ENCODE measurements at regions not wholly inside any gene's neighbourhood (a gene's known extent, or its start where the extent isn't known, plus 50 kb on each side); places are given as distances from the start of the nearest gene placed in this dataset.

DNA sequence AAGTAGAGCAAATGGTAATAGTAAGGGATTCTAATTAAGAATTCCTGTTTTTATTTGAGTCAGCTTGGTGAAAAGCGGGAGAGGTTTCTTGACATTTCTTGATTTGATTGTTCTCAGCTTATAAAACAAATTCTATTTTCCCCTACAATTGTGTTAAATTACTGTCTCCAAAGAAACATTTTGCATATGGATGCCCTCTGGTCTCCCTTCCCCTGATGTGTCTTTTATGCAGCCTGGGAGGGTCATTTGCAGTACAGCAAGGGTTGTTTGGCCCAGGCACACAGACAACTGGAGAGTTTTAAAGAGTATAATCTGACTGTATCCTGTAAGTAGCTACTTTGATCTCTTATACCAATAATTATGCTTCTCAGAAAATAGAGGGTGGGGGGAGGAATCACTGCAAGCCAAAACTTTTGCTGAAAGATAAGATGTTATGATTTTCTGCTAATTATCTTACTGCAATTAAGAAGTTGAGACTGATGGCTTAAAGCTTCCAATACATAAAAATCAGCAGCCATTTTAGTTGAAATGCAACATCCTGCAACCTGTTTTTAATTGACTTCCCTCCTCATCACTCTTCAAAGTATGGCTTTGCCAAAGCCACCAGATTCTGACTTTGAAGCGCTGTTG, 204.1 kb upstream of the SEMA6A start:
- ATAC-seq (ENCODE audit: insufficient number of reproducible peaks, low FRiP score, low read depth) (no peak), DNase-seq (ENCODE audit: low spot score) (no peak)
- Histone ChIP-seq H3K9me3 (no peaks in the 10 kb centered on the region), H3K27me3 (replicated peaks; ENCODE audit: insufficient read depth) (no peaks in the 10 kb centered on the region), H3K27ac (no peak overlapping the region), H3K4me3 (no peak overlapping the region), H3K36me3 (no peaks in the 10 kb centered on the region), H3K4me1 (ENCODE audit: control insufficient read depth in 1 of 2, low read depth in 2 of 2) (no peaks in the 10 kb centered on the region)
- TF ChIP-seq CTCF (IDR thresholded peaks at IDR 0.05), result no peak

DNA sequence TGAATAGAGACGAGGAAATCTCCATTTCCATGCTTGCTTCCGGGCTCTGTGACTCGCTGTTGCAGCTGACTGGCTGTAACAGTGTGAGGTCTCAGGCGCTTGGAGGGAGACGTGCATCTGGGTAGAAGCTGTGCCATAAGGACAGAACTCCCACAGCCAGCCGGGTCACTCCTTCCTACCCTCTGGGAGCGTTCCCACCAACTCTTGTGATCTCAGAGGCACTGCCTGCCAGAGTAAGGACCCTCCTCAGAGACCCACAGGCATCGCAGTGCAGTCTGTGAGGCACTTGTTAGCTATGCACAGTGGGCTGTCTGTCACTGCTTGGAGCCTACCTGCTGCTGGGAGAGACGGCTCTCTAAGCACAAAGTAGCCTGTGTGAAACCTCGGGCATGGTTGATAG, 203.4 kb upstream of the SEMA6A start:
- Histone ChIP-seq H3K4me3 (no peak overlapping the region), H3K36me3 (no peaks in the 10 kb centered on the region), H3K27ac (no peak overlapping the region), H3K27me3 (replicated peaks; ENCODE audit: insufficient read depth) (no peaks in the 10 kb centered on the region), H3K9me3 (no peaks in the 10 kb centered on the region), H3K4me1 (ENCODE audit: control insufficient read depth in 1 of 2, low read depth in 2 of 2) (no peaks in the 10 kb centered on the region)
- DNase-seq (ENCODE audit: low spot score), result no peak
- ATAC-seq (ENCODE audit: insufficient number of reproducible peaks, low FRiP score, low read depth), result no peak
- TF ChIP-seq CTCF (IDR thresholded peaks at IDR 0.05), result no peak

DNA sequence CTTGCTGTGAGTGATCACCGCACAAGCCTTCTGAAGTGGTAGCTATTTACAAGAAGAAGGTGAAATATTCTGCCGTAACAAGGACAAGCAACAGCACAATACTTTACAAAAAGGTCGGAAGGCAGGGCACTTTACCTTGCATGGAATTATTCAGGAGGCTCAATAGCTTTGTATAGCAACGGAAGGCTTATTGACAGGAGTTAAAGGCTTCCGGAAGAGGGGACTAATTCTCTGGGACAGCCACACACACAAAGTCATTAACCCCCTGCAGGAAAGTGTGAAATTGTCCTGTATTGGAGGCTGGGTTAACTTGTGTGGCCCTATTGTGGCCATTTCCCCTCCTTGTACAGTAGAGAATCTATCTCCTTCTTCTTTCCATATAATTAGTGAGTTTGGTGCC, 199.3 kb upstream of the SEMA6A start:
- TF ChIP-seq CTCF (IDR thresholded peaks at IDR 0.05), result no peak
- no peak for ATAC-seq (ENCODE audit: insufficient number of reproducible peaks, low FRiP score, low read depth)
- no peak for DNase-seq (ENCODE audit: low spot score)

GRCh38 chr5:116772806-116773205, 198.2 kb upstream of the SEMA6A start:
- Histone ChIP-seq H3K27me3 (replicated peaks; ENCODE audit: insufficient read depth) (no peaks in the 10 kb centered on the region), H3K36me3 (no peaks in the 10 kb centered on the region), H3K4me1 (ENCODE audit: control insufficient read depth in 1 of 2, low read depth in 2 of 2) (no peaks in the 10 kb centered on the region), H3K27ac (no peak overlapping the region), H3K9me3 (no peaks in the 10 kb centered on the region), H3K4me3 (no peak overlapping the region)
- ATAC-seq (ENCODE audit: insufficient number of reproducible peaks, low FRiP score, low read depth) (no peak), DNase-seq (ENCODE audit: low spot score) (no peak)
- TF ChIP-seq CTCF (IDR thresholded peaks at IDR 0.05), result no peak

More for the DNA sequence above, 199.3 kb upstream of the SEMA6A start:
- no peaks in the 10 kb centered on the region for H3K4me1 ChIP-seq (ENCODE audit: control insufficient read depth in 1 of 2, low read depth in 2 of 2)
- H3K27ac ChIP-seq, result no peak overlapping the region
- H3K36me3 ChIP-seq, result no peaks in the 10 kb centered on the region
- no peaks in the 10 kb centered on the region for H3K9me3 ChIP-seq
- H3K27me3 ChIP-seq (replicated peaks; ENCODE audit: insufficient read depth), result no peaks in the 10 kb centered on the region
- no peak overlapping the region for H3K4me3 ChIP-seq

DNA sequence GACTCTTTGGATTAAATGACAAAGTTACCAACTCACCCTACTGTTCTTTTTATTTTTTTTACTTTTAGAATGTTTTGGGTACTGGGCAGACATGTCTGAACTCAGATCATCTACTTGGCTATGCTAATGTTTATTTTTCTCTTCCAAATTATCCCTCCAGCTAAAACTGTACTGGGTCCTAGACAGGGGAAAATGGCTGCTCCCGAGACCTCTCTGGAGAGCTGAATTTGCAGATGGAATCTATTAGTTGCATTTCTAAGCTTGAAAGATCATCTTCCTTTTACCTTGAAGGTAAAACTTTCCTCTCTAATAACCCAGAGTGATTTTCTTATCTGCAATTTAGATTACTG, 197.5 kb upstream of the SEMA6A start:
- no peak for ATAC-seq (ENCODE audit: insufficient number of reproducible peaks, low FRiP score, low read depth)
- Histone ChIP-seq H3K9me3 (no peaks in the 10 kb centered on the region), H3K4me1 (ENCODE audit: control insufficient read depth in 1 of 2, low read depth in 2 of 2) (no peaks in the 10 kb centered on the region), H3K36me3 (no peaks in the 10 kb centered on the region), H3K27ac (no peak overlapping the region), H3K27me3 (replicated peaks; ENCODE audit: insufficient read depth) (no peaks in the 10 kb centered on the region), H3K4me3 (no peak overlapping the region)
- DNase-seq (ENCODE audit: low spot score), result no peak
- TF ChIP-seq CTCF (IDR thresholded peaks at IDR 0.05), result no peak

All from thoracic aorta (tissue), 2 donors.